ENCODE measurements at regions not wholly inside any gene's neighbourhood (a gene's known extent, or its start where the extent isn't known, plus 50 kb on each side); places are given as distances from the start of the nearest gene placed in this dataset.

- TF ChIP-seq GLIS3 (CRISPR knock-in tag; IDR thresholded peaks at IDR 0.05): no peak
- no peak for TF ChIP-seq ZNF565 (CRISPR knock-in tag; conservative IDR thresholded peaks at IDR 0.05; ENCODE audit: low read depth)
- TF ChIP-seq, protein P1, sequence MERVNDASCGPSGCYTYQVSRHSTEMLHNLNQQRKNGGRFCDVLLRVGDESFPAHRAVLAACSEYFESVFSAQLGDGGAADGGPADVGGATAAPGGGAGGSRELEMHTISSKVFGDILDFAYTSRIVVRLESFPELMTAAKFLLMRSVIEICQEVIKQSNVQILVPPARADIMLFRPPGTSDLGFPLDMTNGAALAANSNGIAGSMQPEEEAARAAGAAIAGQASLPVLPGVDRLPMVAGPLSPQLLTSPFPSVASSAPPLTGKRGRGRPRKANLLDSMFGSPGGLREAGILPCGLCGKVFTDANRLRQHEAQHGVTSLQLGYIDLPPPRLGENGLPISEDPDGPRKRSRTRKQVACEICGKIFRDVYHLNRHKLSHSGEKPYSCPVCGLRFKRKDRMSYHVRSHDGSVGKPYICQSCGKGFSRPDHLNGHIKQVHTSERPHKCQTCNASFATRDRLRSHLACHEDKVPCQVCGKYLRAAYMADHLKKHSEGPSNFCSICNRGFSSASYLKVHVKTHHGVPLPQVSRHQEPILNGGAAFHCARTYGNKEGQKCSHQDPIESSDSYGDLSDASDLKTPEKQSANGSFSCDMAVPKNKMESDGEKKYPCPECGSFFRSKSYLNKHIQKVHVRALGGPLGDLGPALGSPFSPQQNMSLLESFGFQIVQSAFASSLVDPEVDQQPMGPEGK (CRISPR knock-in tag; IDR thresholded peaks at IDR 0.05; ENCODE audit: borderline replicate concordance): no peak
- no peak for TF ChIP-seq ESRRG (CRISPR knock-in tag; IDR thresholded peaks at IDR 0.05)
- no peak for TF ChIP-seq RARB (CRISPR knock-in tag; IDR thresholded peaks at IDR 0.05)
- no peak for TF ChIP-seq CSRNP3 (CRISPR knock-in tag; IDR thresholded peaks at IDR 0.05)
- TF ChIP-seq TSHZ2 (CRISPR knock-in tag; IDR thresholded peaks at IDR 0.05): no peak
- no peak for TF ChIP-seq OSR1 (CRISPR knock-in tag; IDR thresholded peaks at IDR 0.05)
- no peak for TF ChIP-seq ARNTL (CRISPR knock-in tag; IDR thresholded peaks at IDR 0.05; ENCODE audit: borderline replicate concordance, low read depth)
- TF ChIP-seq SNAI2 (CRISPR knock-in tag; IDR thresholded peaks at IDR 0.05): no peak
- TF ChIP-seq BACH2 (CRISPR knock-in tag; IDR thresholded peaks at IDR 0.05; ENCODE audit: borderline replicate concordance): no peak
- ATAC-seq: no peak
Measured at GRCh38 chr16:9275377-9275776, 183.9 kb downstream of the HAPSTR1 start.

DNA sequence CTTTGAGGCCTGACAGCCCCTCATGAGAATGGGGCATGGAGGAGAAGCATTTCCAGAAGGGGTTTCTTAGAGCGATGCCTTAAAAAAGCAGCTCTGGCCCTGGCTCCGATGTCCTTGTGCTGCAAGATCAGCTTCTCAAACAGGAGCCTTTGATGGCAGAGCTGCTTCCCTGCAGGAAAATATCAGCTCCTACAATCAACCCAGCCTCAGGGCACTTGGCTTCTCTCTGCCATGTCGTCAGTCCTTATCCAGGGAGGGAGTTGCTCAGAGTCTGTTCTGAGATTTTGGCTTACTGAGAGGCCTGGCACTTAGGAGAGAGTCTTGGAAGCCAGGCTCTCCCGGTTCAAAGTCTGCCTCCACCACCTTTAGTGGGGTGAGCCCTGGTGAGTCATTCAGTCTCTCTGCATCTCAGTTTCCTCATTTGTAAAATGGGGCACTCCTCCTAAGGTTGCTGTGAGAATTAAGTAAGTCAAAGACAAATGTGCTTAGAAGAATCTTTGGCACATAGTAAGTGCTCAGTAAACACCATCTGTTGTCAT, 184.4 kb downstream of the HAPSTR1 start:
- ATAC-seq: no peak

More for the DNA sequence above, 184.4 kb downstream of the HAPSTR1 start:
- TF ChIP-seq ISL1 (CRISPR knock-in tag; IDR thresholded peaks at IDR 0.05): no peak
- no peak for TF ChIP-seq CSDC2 (CRISPR knock-in tag; IDR thresholded peaks at IDR 0.05)
- no peak for TF ChIP-seq ZNF8 (CRISPR knock-in tag; IDR thresholded peaks at IDR 0.05)
- no peak for TF ChIP-seq ZNF565 (CRISPR knock-in tag; conservative IDR thresholded peaks at IDR 0.05; ENCODE audit: low read depth)
- no peak for TF ChIP-seq CSRNP3 (CRISPR knock-in tag; IDR thresholded peaks at IDR 0.05)
- TF ChIP-seq GLIS3 (CRISPR knock-in tag; IDR thresholded peaks at IDR 0.05): no peak
- no peak for TF ChIP-seq SNAI2 (CRISPR knock-in tag; IDR thresholded peaks at IDR 0.05)
- no peak for TF ChIP-seq ZFP3 (CRISPR knock-in tag; IDR thresholded peaks at IDR 0.05)
- TF ChIP-seq ARNTL (CRISPR knock-in tag; IDR thresholded peaks at IDR 0.05; ENCODE audit: borderline replicate concordance, low read depth): no peak
- no peak for TF ChIP-seq ESRRG (CRISPR knock-in tag; IDR thresholded peaks at IDR 0.05)
- TF ChIP-seq TCF4 (CRISPR knock-in tag; IDR thresholded peaks at IDR 0.05; ENCODE audit: borderline replicate concordance): no peak
- TF ChIP-seq, protein P1 (CRISPR knock-in tag; IDR thresholded peaks at IDR 0.05; ENCODE audit: borderline replicate concordance): no peak
- no peak for TF ChIP-seq PPARA (CRISPR knock-in tag; IDR thresholded peaks at IDR 0.05; ENCODE audit: borderline replicate concordance)
- no peak for TF ChIP-seq RARB (CRISPR knock-in tag; IDR thresholded peaks at IDR 0.05)
- no peak for TF ChIP-seq BACH2 (CRISPR knock-in tag; IDR thresholded peaks at IDR 0.05; ENCODE audit: borderline replicate concordance)

Data from SK-N-SH treated with all-trans-retinoic acid at 6 μM for 48 hours (cell line).